WI38 (cell line): ENCODE measurements at regions not wholly inside any gene's neighbourhood (a gene's known extent, or its start where the extent isn't known, plus 50 kb on each side); places are given as distances from the start of the nearest gene placed in this dataset.

Experiments used
- H3K4me3 ChIP-seq: 2 replicates; pipeline ENCODE4 v1.5.1; 2011; ENCODE audit warnings: low read depth, mild to moderate bottlenecking, control low read depth, low read length
- TF ChIP-seq, protein P1 (sequence below): IDR thresholded peaks from 2 replicates; pipeline ENCODE4 v1.5.1; 2012; ENCODE audit warnings: low read depth, mild to moderate bottlenecking, control low read depth, low read length

DNA sequence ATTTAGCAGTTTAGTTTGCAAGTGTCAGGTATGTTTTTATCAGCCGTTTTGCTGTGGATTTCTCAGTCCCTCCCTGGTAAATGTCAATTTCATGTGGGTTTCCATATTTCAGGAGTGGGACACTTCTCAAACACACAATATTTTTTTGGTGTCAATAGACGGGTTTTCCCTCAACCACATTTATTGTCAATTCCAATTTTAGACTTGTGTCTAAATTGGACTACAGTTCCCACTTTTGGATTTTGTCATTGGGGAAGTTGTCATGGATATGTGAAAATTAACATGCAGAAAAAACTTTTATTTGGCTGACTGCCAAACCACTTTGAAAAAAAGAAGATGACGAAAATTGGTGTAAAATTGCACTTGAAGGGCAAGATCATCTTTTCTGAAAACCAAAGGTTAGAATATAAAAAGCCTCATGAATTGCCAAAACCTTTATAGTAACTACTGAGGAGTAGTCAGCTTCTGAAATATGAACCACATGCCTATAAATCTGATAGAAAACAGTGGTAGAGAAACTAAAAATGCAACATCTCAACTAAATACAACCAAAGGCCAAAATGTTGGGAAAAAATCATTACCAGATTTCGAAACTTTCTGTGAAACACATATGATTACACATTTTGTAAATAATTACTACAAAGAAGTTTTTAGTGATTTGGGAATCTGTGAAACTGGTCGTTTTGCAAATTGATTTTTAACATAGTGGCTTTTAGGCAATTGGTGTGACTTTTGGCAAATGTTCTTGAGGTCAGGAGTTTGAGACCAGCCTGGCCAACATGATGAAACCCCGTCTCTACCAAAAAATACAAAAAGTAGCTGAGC lies 106.4 kb downstream of the BCL2L11 start:
- TF ChIP-seq, protein P1, sequence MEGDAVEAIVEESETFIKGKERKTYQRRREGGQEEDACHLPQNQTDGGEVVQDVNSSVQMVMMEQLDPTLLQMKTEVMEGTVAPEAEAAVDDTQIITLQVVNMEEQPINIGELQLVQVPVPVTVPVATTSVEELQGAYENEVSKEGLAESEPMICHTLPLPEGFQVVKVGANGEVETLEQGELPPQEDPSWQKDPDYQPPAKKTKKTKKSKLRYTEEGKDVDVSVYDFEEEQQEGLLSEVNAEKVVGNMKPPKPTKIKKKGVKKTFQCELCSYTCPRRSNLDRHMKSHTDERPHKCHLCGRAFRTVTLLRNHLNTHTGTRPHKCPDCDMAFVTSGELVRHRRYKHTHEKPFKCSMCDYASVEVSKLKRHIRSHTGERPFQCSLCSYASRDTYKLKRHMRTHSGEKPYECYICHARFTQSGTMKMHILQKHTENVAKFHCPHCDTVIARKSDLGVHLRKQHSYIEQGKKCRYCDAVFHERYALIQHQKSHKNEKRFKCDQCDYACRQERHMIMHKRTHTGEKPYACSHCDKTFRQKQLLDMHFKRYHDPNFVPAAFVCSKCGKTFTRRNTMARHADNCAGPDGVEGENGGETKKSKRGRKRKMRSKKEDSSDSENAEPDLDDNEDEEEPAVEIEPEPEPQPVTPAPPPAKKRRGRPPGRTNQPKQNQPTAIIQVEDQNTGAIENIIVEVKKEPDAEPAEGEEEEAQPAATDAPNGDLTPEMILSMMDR, result no peak
- no peak overlapping the region for H3K4me3 ChIP-seq

DNA sequence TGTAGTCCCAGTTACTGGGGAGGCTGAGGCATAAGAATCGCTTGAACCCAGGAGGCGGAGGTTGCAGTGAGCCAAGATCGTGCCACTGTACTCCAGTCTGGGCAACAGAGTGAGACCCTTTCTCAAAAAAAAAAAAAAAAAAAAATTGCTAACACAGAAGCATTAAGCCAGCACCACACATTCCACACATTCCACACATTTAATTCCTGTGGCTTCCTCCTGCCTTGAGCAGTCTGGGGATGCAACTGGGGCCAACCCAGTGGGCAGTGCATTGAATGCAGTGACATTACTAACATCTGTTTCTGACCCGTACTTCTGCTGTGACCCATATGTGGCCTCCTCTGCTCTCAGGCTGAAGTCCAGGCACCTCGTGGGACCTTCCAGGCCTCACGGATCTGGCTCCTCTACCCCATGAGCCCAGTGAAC lies 107.0 kb downstream of the BCL2L11 start:
- TF ChIP-seq, protein P1, result no peak
- H3K4me3 ChIP-seq, result no peak overlapping the region

DNA sequence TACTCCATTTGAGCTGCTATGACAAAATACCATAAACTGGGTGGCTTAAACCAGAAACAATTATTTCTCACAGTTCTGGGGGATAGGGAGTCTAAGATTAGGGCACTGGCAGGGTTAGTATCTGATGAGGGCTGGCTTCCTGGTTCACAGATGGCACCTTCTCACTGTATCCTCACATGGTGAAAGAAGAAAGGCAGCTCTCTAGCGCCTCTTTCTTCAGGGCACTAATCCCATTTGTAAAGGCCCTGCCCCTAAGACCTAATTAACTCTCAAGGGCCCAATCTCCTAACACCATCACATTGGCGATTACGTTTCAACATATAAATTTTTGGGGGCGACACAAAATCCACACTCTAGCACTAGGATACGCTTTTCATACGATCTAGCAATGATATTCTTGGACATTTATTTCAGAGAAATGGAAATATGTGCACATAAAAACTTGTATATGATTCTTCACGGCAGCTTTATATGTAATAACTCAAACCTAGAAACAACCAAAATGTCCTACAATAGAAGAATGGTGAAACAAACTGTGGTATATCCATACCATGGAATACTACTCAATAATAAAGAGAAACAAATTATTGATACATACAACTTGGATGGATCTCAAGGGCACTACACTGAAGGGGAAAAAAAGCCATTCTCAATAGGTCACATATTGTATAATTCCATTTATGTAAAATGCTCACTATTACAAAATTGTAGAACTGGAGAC lies 111.0 kb downstream of the BCL2L11 start:
- H3K4me3 ChIP-seq, result no peak overlapping the region
- TF ChIP-seq, protein P1, result no peak

DNA sequence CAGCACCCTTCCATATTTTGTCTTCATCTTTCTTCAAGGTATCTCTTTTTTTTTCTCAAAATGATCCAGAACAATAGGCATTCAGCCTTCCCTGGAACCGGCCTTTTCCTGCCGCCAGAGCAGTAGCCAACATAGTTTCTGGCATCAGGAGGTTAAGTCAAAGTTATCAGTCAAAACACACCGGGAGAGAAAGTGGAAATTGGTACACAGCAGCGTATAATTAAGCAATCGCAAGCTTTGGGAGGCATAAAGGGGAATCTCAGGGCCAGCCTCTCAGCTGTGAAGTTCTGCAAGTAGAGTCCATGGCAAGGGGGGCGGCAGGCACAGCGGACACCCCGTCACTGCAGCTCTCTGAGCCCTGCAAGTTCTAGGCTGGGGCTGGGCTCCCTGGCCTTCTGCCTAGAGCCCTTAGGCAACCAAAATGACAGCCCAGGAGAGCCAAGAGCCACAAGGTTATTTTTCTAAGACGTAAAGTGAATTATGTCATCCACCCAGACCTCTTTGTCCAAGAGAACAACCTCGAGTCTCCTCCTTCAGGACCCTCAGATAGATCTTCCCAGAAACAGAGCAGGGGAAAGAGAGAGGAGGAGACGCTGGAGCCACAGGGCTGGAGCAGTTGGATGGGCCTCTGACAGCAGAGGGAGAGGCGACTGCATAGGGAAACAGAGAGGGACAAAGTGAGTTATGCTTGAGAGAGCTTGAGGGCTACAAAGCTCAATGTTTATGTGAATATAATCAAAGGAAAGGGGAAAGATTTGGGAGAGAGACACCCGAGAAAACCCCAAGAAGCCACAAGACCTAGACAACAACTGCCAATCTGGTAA lies 114.7 kb downstream of the BCL2L11 start:
- TF ChIP-seq, protein P1, result no peak
- no peak overlapping the region for H3K4me3 ChIP-seq

DNA sequence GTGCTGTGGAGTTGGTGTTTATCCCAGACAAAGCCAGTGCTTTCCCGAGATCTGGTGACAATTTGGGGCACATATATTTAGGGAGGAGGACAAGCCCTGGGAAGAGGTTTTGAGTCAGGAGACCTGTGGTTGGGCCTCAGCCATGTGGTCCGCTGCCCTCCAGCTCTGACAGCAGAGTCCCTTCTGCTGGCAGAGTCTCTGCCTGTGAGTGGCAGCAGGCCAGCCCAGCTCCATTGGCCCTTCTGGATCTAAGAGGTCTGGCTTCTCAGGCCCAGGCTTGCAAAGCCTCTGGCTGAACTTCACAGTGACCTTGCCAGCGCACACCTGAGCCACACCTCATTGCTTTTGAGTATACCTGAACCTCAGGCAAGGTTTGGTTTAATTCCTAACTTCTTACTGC lies 115.3 kb downstream of the BCL2L11 start:
- H3K4me3 ChIP-seq, result no peak overlapping the region

DNA sequence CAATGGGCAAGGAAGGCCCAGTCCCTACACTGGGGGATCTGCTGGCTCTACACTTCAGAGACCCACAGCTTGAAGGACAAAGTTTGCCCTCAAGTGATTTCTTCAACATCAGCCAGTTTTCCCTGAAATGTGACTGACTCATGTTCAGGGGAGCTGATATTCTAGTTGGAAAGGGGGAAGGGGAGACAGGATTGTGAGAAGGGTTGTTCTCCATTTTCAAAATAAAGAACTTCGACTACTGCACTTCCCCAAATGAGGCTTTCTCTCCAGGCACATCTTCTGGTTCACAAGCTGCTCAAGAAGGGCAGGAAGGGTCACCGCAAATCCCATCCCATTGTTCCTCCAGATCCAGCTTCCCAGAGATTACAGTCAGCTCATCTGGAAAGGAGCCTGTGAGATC lies 117.6 kb downstream of the BCL2L11 start:
- no peak overlapping the region for H3K4me3 ChIP-seq
- TF ChIP-seq, protein P1, result no peak

More for the DNA sequence above, 115.3 kb downstream of the BCL2L11 start:
- TF ChIP-seq, protein P1, result no peak

DNA sequence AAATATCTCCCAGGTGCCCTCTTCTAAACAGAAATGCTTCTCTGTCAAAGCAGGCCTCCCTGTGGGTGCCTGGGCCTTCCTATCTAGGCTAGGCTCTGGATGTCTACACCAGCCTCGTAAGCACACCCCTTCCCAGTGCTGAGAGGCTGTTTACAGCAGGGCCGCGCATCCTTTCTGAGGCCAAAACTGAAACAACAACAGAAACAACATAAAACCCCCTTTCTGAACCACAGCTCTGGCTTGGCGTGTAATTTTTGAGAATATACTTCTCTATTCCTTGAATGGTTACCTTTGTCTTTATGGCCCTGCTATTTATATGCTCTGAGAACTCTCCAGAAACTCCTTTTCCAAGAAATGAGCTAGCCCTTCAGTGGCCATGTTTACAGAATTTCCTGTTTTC lies 118.4 kb downstream of the BCL2L11 start:
- TF ChIP-seq, protein P1, result no peak
- no peak overlapping the region for H3K4me3 ChIP-seq
